RPMI7951 (cell line): ENCODE measurements at regions not wholly inside any gene's neighbourhood (a gene's known extent, or its start where the extent isn't known, plus 50 kb on each side); places are given as distances from the start of the nearest gene placed in this dataset.
A peak's percentile ranks its signal among the peaks of the same experiment; 100 is the strongest.
"Not testable (repeated sequence)": the region's sequence is repeated elsewhere in the genome, so short reads cannot be mapped to it uniquely, and the experiment has no call there.

ENCODE experiments used
- DNase-seq: peaks from one replicate; pipeline ENCODE4 v3.0.0-alpha.2; 2012; ENCODE audit warnings: low read depth

GRCh38 chr9:78172610-78173009, 63.3 kb upstream of the CEP78 start:
- DNase-seq: not testable (repeated sequence)

DNA sequence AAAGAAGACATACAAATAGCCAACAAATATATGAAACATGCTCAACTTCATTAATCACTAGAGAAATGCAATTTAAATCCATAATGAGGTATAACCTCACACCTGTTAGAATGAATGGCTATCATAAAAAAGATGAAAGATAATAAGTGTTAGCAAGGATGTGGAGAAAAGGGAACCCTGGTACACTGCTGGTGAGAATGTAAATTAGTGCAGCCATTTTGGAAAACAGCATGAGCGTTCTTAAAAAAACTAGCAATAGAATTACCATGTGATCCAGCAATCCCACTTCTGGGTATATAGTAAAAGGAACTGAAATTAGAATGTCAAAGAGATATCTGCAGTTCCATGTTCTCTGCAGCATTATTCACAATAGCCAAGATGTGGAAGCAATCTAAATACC, 64.2 kb upstream of the CEP78 start:
- DNase-seq: no peak

DNA sequence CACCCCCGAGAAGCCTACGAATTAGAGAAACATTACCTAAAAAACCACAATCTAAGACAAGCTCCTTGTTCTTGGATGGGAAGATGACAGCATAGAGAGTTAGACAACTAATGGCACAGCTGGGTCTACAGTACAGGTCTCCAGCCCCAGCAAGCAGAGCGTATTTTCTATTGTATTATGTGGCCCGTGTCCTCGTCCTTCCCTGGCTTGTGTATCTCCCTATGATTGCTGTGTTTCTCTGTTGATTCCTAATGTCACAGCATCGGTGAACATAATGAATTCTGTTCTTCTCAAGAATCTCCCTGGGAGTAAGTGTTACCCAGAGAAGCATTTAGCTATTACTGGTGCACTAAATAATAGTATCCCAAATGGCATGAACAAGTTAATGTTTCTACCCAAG, 66.8 kb upstream of the CEP78 start:
- DNase-seq: no peak

DNA sequence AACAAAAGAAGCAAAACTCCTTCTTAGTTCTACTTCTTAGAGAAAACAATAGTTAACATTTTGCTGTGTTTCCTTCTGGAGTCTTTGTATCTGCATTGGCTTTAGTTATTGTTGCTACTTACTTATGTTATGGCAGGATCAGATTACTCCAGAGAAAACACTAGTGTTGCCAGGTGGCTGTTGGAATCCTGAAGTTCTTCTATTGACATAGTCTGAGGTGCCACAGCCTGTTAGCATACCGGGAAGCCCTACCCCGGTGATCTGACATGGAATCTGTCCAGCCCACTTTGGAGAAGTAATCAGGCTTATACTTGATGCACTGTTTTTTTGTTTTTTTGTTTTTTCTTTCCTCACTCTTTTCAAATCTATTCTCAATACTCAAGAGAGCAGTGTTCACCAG, 68.5 kb upstream of the CEP78 start:
- DNase-seq: no peak

GRCh38 chr9:78163834-78164233, 72.0 kb upstream of the CEP78 start:
- DNase-seq: no peak

- no peak for DNase-seq
Measured at GRCh38 chr9:78158286-78158685, 77.6 kb upstream of the CEP78 start.

DNA sequence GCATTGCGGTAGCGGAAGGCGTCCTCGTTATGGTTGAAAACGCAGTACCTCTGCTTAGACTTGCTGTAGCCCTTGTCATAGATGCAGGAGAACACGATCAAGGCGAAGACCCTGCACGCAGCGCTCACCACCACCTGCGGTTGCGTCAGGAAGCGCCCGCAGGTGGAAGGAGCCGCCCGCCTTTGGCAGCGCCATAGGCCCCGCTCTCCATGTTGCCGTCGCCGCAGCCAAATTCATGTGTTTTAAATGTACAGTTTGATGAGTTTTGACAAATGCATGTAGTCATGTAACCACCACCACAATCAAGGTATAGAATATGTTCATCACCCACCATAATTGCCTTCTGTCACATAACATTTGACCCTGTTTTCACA, 84.9 kb upstream of the CEP78 start:
- DNase-seq: no peak

DNA sequence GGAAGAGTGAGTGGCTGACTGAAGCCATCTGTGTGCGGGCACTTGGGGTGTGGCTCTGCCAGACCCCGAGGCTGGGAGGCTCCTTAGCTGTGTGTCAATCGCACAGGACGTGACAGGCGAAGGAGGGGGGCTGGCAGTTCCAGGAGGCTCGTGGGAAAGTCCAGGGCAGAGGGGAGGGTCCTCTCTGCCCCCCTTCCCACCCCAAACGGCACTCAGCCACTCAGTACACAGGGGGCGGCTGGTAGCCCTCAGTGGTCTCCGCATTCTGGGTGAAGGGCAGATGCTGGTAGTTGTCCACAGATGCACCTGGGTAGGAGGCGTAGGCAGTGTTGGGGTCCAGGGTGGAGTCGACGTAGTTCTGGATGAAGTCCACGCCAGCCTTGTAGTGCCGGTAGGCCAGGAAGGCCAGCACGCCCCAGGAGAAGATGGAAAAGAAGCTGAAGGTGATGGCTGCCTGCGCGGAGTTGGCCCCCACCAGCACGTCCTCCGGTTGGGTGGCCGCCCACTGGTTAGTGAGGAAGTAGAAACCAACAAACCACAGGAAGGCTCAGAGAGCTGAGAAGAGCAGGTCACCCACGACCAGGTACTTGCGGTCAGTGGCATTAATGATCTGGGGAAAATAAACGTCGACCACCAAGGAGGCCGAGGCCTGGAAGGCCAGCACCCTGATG, 85.4 kb upstream of the CEP78 start:
- DNase-seq: no peak

- no peak for DNase-seq
Measured at GRCh38 chr9:78149702-78150291, 86.1 kb upstream of the CEP78 start.

- DNase-seq: no peak
Measured at GRCh38 chr9:78146241-78146640, 89.6 kb upstream of the CEP78 start.

- DNase-seq: no peak
Measured at GRCh38 chr9:78144663-78145377, 91.1 kb upstream of the CEP78 start.

DNA sequence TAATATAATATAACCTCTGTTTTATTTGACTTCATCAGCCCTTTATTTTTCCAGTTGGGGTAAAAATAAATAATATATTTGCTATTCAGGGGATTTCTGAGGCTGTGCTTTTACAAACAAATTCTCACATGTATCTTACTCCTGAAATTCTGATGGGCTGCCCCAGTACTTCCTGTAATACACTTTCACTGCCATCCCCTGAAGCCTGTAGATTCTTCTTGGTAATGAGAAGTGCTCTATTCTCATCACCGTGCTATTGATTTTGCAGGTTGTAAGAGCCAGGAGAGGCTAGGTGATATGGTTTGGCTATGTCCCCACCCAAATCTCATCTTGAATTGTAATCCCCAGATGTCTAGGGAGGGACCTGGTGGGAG, 91.9 kb upstream of the CEP78 start:
- DNase-seq: no peak

- DNase-seq: no peak
Measured at GRCh38 chr9:78143281-78144007, 92.4 kb upstream of the CEP78 start.

- DNase-seq: not testable (repeated sequence)
Measured at GRCh38 chr9:78142264-78142663, 93.6 kb upstream of the CEP78 start.

- no peak for DNase-seq
Measured at GRCh38 chr9:78133751-78134150, 102.1 kb upstream of the CEP78 start.

GRCh38 chr9:78132701-78133058, 101.1 kb upstream of the GNAQ start:
- peak; percentile 28 for DNase-seq

DNA sequence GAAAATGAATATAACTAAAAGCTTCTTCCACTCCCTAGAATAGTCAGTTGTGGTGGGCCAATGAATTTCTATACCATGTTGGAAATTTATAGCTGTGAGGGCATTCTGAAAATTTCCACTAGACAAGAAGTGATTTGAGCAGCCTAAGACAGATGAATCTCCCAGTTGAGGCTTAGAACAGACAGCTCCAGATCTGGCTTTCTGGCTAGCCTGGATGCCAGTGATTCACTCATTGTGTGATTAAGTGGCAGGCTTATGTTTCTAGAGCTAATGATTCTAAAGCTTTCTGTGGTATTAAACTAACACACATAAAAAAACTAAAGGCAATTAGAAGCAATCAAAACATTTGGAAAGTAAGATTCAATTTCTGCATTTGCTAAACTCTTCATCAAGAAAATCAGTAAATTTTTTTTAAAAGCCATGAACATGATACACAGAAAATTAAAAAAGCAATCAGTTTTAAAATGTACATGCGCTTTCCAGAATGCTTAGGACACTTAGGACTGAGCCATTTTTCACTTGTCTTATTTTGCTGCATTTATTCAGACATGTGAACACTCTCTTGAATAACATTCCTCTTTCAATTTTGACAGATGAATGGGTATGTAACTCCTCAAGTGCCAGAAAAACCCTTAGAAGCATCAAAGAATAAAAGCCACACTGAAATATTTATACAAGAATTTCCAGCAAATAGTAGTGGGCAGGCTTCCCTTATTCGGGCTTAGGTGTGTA, 100.5 kb upstream of the GNAQ start:
- DNase-seq: peak; percentile 24

- DNase-seq: no peak
Measured at GRCh38 chr9:78130853-78131252, 99.2 kb upstream of the GNAQ start.

DNA sequence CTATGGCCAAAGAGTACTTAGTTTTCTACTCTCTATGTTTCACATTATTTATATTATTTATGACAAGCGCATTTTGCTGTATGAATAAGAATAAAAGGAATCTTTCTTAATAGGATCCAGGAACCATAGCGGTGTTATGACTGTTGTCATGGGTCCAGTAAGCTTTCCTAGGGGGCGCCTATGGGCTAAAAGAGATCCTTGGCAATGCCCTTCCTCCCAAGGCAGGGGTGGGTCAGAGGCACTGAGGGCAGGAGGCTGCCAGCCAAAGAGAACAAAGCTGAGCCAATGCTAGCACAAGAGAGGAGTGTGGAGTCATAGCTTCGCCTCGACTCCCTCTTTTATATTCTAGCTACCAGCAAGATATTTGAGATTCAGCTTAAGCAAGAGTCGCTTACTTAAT, 98.4 kb upstream of the GNAQ start:
- peak; percentile 66 for DNase-seq

- no peak for DNase-seq
Measured at GRCh38 chr9:78127279-78128225, 95.9 kb upstream of the GNAQ start.

GRCh38 chr9:78123808-78124207, 92.2 kb upstream of the GNAQ start:
- no peak for DNase-seq
